Neural cell (in vitro differentiated cells): ENCODE measurements at regions not wholly inside any gene's neighbourhood (a gene's known extent, or its start where the extent isn't known, plus 50 kb on each side); places are given as distances from the start of the nearest gene placed in this dataset.

Experiments
- CTCF ChIP-seq: fragments of 450-650 bp; IDR thresholded peaks from 2 replicates; pipeline ENCODE4 v1.5.1; 2014; ENCODE audit warnings: antibody characterized with exemption, mild to moderate bottlenecking, moderate library complexity; ENCODE audit not compliant: poor library complexity, severe bottlenecking
- EP300 ChIP-seq: fragments of 450-650 bp; conservative IDR thresholded peaks from 2 replicates; pipeline ENCODE4 v1.6.1; 2014; ENCODE audit warnings: antibody characterized with exemption, mild to moderate bottlenecking, moderate library complexity; ENCODE audit not compliant: poor library complexity, severe bottlenecking
- EZH2 ChIP-seq: fragments of 200-600, 300-800 bp; shearing (Covaris generic), sonication (generic); IDR thresholded peaks from 2 replicates; pipeline ENCODE4 v1.6.1; 2014; ENCODE audit warnings: antibody characterized with exemption, low read length, borderline replicate concordance, mild to moderate bottlenecking; ENCODE audit not compliant: insufficient read depth, poor library complexity, severe bottlenecking
- MXI1 ChIP-seq: fragments of 450-650 bp; conservative IDR thresholded peaks from 2 replicates; pipeline ENCODE4 v1.6.1; 2014; ENCODE audit warnings: antibody characterized with exemption, mild to moderate bottlenecking; ENCODE audit not compliant: poor library complexity, severe bottlenecking
- POLR2AphosphoS5 ChIP-seq: IDR thresholded peaks from 2 replicates; pipeline ENCODE4 v1.6.1; 2012
- RAD21 ChIP-seq: fragments of 450-650 bp; conservative IDR thresholded peaks from 2 replicates; pipeline ENCODE4 v1.6.1; 2014; ENCODE audit warnings: antibody characterized with exemption, mild to moderate bottlenecking, moderate library complexity
- REST ChIP-seq: IDR thresholded peaks from 2 replicates; pipeline ENCODE4 v1.6.1; 2012; ENCODE audit warnings: borderline replicate concordance
- SMC3 ChIP-seq: fragments of 450-650 bp; conservative IDR thresholded peaks from 2 replicates; pipeline ENCODE4 v1.6.1; 2014; ENCODE audit warnings: antibody characterized with exemption, mild to moderate bottlenecking, moderate library complexity; ENCODE audit not compliant: poor library complexity
- TAF1 ChIP-seq: IDR thresholded peaks from 2 replicates; pipeline ENCODE4 v1.6.1; 2012; ENCODE audit warnings: low read depth

GRCh38 chr2:78109272-78109671 is 587.1 kb upstream of the LRRTM4 start:
- TF ChIP-seq CTCF (no peak), EZH2 (no peak), REST (no peak), EP300 (no peak), RAD21 (no peak), POLR2AphosphoS5 (no peak), TAF1 (no peak), SMC3 (no peak), MXI1 (no peak)
